HG02571 (cell line): ENCODE measurements at regions not wholly inside any gene's neighbourhood (a gene's known extent, or its start where the extent isn't known, plus 50 kb on each side); places are given as distances from the start of the nearest gene placed in this dataset.

Source experiments
- ATAC-seq: cut with Tn5 transposase; IDR thresholded peaks from one replicate; pipeline ENCODE4 v1.9.1; 2021; ENCODE audit warnings: mild to moderate bottlenecking, moderate library complexity; ENCODE audit not compliant: unreplicated experiment

DNA sequence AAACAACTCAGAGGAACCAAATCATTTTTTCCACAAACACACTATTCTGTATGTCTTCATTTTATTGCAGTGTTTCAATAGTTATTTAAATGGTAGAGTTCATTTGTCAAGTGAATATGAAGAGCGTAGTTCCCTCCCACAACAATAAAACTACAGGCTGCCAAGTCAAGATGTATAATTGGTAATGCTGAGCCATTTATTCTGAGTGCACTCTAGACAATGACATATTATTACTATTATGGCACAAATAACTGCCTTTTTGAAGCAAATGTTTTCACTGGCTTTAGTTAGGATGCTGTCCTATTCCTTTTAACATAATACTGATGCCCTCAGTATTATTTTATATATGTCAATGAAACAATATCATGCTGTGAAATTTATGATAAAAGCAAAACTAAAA is 102.7 kb upstream of the PCDH15 start:
- ATAC-seq: no peak

DNA sequence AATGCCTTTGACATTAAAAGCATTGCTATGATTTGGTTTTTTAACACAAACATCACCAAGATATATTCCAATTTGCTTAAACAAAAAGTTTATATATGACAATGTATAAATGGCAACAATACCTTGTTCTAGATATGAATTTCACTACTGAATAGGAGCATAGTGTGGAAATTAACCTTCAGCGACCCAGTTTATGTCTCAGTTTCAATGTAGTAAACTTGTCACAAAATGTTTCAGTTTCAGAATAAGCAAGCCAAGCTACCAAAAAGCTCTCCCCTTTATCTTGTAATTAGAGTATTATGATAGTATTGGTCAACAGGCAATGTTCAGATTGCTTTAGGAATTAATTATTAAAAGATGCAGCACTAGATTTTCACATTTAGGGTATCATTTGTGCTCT is 99.6 kb upstream of the PCDH15 start:
- peak; percentile 61 for ATAC-seq

DNA sequence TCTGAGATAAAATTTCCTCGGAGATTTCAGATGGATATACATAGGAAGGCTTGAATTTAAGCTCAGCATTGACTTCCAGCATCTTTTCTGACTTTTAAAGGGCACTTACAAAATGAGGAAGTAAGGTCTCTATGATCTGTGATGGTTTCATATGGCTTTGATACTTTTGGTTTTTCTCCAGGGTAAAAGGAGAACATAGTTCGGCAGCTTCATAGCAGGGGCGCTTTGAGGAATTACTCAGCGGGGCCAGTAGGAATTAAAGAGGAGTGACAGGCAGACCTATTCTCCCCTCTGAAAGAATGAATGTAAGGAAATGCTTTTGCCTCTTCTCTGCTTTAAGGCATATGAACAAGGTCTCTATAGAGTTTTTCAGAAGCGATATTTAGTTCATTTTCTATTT is 80.0 kb upstream of the PCDH15 start:
- ATAC-seq: no peak

GRCh38 chr10:54869022-54869421 is 68.0 kb upstream of the PCDH15 start:
- no peak for ATAC-seq

DNA sequence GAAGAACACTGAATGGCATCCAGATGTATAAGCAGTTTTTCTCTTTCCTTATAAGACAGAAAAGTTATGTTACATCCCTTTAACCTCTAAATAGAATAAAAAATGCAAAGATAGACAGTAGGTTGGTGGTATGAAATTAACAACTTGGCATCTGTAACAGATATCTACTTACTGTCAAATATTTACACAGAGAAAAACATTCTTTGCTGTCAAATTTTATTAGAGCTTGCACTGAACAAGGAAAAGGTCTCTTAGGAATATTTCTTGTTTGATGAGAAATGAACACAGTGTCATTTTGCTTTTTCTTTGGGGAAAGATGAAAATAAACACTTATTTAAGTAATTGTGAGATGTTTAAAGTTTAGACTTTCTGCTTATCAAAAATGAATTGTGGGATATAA is 65.6 kb upstream of the PCDH15 start:
- no peak for ATAC-seq

DNA sequence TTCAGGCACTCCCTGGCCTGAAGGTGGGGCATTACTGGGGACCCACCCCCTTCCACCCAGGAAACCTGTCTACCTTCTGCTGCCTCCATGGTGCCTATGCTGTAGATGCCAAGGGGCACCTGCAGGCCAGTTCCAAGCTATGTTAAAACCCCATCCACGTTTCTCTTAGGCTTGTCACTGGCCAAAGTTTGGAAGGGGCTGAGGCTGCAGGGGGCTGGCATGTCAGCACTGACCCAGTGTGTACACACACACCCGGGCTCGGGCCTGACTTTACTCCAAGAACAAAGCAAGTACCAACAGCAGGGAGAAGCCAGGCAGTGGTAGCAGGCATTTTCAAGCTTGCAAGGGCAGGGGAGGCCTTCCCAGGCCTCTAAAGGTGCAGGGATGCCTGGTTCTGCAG is 53.8 kb upstream of the PCDH15 start:
- ATAC-seq: no peak

DNA sequence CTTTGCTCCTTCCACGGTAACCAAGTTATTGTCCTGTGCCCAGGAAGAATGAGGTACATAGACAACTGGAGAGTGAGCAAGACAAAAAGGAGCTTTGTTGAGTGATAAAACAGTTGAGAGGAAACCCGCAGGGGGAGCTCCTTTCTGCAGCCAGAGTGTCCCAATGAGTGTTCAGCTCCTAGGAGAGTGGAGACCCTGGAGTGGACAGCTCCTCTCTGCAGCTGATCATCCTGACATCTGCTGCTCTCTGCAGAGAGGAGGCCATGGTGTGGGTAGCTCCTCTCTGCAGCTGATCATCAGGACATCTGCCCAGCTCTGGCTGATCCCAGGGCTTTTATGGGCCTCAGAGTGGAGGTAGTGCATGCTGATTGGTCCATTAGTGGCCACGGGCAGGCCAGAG is 53.4 kb upstream of the PCDH15 start:
- no peak for ATAC-seq

GRCh38 chr10:54853883-54854282 is 52.9 kb upstream of the PCDH15 start:
- ATAC-seq: no peak
